ENCODE measurements at regions not wholly inside any gene's neighbourhood (a gene's known extent, or its start where the extent isn't known, plus 50 kb on each side); places are given as distances from the start of the nearest gene placed in this dataset.

GRCh38 chr12:126389961-126390360, 1324.7 kb downstream of the AACS start:
- TF ChIP-seq, protein P1, sequence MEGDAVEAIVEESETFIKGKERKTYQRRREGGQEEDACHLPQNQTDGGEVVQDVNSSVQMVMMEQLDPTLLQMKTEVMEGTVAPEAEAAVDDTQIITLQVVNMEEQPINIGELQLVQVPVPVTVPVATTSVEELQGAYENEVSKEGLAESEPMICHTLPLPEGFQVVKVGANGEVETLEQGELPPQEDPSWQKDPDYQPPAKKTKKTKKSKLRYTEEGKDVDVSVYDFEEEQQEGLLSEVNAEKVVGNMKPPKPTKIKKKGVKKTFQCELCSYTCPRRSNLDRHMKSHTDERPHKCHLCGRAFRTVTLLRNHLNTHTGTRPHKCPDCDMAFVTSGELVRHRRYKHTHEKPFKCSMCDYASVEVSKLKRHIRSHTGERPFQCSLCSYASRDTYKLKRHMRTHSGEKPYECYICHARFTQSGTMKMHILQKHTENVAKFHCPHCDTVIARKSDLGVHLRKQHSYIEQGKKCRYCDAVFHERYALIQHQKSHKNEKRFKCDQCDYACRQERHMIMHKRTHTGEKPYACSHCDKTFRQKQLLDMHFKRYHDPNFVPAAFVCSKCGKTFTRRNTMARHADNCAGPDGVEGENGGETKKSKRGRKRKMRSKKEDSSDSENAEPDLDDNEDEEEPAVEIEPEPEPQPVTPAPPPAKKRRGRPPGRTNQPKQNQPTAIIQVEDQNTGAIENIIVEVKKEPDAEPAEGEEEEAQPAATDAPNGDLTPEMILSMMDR (conservative IDR thresholded peaks at IDR 0.05) = no peak
- TF ChIP-seq ZFX (IDR thresholded peaks at IDR 0.05) = no peak
